GM12872 (cell line): ENCODE measurements at regions not wholly inside any gene's neighbourhood (a gene's known extent, or its start where the extent isn't known, plus 50 kb on each side); places are given as distances from the start of the nearest gene placed in this dataset.
A peak's percentile ranks its signal among the peaks of the same experiment; 100 is the strongest.

Experiments used
- TF ChIP-seq, protein P1 (sequence below): IDR thresholded peaks from 3 replicates; pipeline ENCODE4 v1.5.1; 2011; ENCODE audit warnings: low read depth, mild to moderate bottlenecking, low read length, moderate library complexity; ENCODE audit not compliant: insufficient read depth

DNA sequence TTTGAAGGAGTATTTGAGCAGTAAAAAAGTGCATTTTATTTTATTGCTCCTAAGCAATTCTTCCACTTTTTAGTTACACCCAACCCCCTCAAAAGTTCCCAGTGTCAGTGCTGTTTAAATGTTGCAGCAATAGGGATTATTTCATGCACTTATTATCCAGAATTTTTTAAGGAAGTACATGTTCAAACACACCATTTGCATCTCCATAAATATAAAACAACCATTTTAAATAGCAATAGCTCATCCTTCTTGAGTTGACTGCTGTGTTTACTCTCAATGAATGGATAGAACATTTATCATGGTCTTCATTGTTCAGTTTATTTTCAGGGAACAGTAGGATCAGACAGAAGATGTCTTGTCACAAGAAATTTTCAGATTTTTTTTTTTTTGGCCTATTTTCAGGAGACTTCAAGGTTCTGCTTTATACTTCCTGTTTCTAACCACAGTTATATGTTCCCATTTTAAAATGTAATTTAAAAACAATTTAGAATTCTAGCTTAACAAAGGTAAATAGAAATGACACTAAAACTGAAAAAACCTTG, 171.9 kb downstream of the TMA16 start:
- TF ChIP-seq, protein P1, sequence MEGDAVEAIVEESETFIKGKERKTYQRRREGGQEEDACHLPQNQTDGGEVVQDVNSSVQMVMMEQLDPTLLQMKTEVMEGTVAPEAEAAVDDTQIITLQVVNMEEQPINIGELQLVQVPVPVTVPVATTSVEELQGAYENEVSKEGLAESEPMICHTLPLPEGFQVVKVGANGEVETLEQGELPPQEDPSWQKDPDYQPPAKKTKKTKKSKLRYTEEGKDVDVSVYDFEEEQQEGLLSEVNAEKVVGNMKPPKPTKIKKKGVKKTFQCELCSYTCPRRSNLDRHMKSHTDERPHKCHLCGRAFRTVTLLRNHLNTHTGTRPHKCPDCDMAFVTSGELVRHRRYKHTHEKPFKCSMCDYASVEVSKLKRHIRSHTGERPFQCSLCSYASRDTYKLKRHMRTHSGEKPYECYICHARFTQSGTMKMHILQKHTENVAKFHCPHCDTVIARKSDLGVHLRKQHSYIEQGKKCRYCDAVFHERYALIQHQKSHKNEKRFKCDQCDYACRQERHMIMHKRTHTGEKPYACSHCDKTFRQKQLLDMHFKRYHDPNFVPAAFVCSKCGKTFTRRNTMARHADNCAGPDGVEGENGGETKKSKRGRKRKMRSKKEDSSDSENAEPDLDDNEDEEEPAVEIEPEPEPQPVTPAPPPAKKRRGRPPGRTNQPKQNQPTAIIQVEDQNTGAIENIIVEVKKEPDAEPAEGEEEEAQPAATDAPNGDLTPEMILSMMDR, result no peak

DNA sequence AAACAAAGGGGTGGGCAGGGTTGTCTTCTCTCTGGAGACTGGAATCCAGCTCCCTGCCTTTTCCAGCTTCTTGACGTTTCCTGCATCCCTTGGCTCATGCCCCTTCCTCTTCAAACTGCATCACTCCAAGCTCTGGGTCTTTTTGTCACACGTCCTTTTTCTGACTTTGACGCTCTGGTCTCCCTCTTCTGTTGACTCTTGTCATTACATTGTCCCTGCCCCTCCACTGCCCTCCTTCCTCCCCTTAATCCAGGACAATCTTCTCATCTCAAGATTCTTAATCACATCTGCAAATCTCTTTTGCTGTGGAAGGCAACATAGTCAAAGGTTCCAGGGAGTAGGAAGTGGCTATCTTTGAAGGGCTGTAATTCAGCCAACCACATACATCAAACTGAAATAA, 178.3 kb downstream of the TMA16 start:
- TF ChIP-seq, protein P1, result peak; percentile 35; the same call in 2 of the 3 replicates

DNA sequence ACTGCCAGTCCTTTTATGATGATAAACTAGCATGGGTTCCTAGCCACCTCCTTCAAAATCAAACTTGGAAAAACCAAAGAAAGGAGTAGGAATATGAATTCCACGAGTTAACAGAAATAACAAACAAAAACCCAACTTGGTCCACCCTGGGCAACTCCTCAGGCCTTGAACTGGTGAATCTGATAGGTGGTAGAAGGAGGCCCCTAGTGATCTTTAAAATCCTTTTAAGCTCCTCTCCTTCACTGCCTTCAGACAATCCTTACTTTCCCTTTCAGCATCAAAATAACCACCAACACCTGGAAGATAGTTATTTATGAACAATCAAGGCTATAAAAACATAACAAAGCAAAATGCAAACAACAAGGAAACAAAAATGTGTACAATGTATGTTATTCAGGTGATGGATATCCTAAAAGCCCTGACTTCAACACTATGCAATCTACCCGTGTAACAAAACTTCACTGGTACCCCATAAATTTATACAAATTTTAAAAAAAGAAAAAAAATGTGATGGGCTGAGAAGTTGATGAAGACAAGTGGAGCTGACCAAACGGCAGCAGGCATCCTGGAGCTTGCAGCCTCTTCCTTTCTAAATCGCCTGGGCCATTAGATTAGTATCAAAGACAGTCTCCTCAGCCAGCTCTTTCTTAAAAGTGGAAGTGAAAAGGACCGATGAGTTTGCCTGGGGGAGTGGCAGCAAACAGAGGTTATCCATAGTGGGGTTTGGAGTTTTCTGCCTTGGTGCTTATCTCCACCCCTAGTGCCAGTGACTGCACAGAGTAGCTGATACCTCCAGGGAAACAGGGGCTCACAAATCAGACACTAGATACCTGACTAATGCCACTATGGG, 179.6 kb downstream of the TMA16 start:
- TF ChIP-seq, protein P1, result no peak

DNA sequence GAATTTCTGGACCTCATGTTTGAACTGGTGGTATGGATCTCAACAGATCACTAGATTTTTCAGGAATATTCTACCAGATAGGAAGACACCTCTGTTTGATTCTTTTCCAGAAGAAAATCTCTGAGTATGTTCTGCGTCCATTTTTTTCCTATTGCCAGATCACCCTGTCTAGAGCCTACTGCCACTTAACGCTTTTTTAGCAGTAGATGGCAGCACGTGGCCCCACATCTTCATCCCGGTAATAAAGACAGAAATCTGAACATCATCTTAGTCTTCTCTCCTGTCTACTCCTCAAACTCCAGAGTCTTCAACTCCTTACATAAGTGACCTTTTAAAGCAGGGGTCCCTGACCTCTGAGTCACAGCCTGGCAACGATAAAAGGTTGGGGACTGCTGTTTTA, 184.7 kb downstream of the TMA16 start:
- TF ChIP-seq, protein P1, result peak; percentile 54

DNA sequence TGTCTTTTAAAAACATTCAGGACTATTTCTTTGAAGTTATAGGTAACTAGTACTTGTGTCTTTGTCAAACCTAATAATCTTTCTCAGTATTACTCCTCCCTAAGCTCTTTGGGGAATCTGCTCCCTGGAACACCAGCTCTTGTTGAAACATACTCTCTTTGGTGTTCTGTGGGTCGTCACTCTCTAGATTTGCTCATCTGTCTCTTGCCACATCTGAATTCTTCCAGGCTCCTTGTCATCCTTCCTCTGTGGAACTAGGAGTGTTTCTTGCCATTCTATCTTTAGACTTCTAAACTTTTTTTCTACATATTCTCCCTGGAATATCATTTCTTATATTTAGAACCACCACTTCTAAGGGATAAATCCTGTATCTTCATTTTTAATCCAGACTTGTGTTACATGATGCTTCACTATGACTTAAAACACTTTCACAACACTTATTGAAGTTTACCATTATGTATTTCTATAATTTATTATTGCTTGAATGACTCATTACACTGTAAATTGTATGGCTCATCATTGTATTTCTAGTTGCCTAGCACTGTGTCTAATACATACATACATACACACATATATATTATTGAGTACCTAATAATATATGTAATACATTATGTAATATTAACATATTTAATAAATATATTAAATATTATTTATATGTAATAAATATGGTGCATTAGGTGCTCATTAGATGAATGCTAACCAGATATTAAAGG, 186.1 kb downstream of the TMA16 start:
- TF ChIP-seq, protein P1, result no peak

DNA sequence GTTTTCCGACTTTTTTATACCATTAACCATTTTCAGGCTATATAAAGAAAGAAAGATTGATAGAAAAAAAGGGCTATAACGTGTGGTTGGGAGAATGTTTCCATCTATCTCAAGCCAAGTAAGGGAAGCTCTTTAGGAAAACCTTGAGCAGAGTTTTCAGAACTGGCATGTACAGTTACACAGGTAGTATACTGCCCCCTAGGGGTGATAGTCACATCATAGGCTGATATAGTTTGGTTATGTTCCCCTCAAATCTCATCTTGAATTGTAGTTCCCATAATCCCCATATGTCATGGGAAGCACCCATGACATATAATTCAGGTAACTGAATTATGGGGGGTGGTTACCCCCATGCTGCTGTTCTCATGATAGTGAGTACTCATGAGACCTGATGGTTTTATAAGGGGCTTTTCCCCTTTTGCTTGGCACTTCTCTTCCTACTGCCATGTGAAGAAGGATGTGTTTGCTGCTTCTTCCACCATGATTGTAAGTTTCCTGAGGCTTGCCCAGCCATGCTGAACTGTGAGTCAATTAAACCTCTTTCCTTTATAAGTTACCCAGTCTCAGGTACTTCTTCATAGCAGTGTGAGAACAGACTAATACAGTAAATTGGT, 186.8 kb downstream of the TMA16 start:
- TF ChIP-seq, protein P1, result peak; percentile 66

DNA sequence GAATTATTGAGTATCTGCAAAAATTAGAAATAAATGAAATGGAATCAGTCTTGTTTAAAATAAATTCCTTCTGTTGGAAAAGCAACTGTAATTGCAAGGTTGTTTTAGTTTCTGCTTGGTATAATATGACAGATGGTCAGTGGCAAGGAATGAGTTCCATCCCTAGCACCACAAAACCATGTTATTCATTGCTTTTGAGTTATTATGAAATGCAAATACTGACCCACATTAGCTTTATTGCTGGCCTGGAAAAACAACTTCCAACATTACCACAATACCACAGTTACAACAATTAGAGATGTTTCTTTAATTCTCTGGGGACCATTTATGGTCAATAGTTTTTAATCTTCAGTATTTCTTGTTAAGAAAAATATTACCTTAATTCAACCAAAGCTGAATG, 194.4 kb downstream of the TMA16 start:
- TF ChIP-seq, protein P1, result no peak
